WTC11 (cell line): ENCODE measurements at regions not wholly inside any gene's neighbourhood (a gene's known extent, or its start where the extent isn't known, plus 50 kb on each side); places are given as distances from the start of the nearest gene placed in this dataset.

Experiments
- ATAC-seq: fragments of 200-7000 bp; cut with Tn5 transposase; 2 replicates; pipeline ENCODE4 v1.10.0; 2021; ENCODE audit warnings: mild to moderate bottlenecking, moderate library complexity
- CTCF ChIA-PET: fragments of 300-600 bp; sonication (Branson Sonifier 250); formaldehyde crosslinking; loops from one replicate; lab custom pipeline; 2021; ENCODE audit warnings: antibody characterized with exemption; lab: Charles Lee
- POLR2A ChIA-PET: fragments of 350-600 bp; sonication (Branson Sonifier 250); formaldehyde crosslinking; loops from one replicate; lab custom pipeline; 2021; ENCODE audit warnings: antibody characterized with exemption; lab: Charles Lee
- DNase-seq: peaks from one replicate; pipeline ENCODE4 v3.0.0; 2021; ENCODE audit warnings: low spot score
- H3K27ac Mint-ChIP-seq: 2 replicates; pipeline ENCODE4 v1.8.0; 2021; ENCODE audit warnings: mixed read lengths
- H3K27me3 Mint-ChIP-seq: 2 replicates; pipeline ENCODE4 v1.8.0; 2021; ENCODE audit warnings: low read depth, mild to moderate bottlenecking, moderate library complexity, mixed read lengths
- H3K36me3 Mint-ChIP-seq: 2 replicates; pipeline ENCODE4 v1.8.0; 2021; ENCODE audit warnings: mixed read lengths
- H3K4me1 Mint-ChIP-seq: 2 replicates; pipeline ENCODE4 v1.8.0; 2022; ENCODE audit warnings: mixed read lengths
- H3K4me3 Mint-ChIP-seq: 2 replicates; pipeline ENCODE4 v1.8.0; 2021; ENCODE audit warnings: mild to moderate bottlenecking, moderate library complexity, mixed read lengths
- H3K9me3 Mint-ChIP-seq: 2 replicates; pipeline ENCODE4 v1.8.0; 2021; ENCODE audit warnings: mixed read lengths
- CBFB ChIP-seq: sonication (generic); formaldehyde crosslinking; IDR thresholded peaks from 2 replicates; pipeline ENCODE4 v1.8.1; 2022; ENCODE audit warnings: mild to moderate bottlenecking, low read depth, missing genetic modification reagents
- CREM ChIP-seq: sonication (generic); formaldehyde crosslinking; IDR thresholded peaks from 2 replicates; pipeline ENCODE4 v1.8.1; 2022; ENCODE audit warnings: mild to moderate bottlenecking, missing genetic modification reagents, moderate library complexity
- E2F5 ChIP-seq: sonication (generic); formaldehyde crosslinking; IDR thresholded peaks from 2 replicates; pipeline ENCODE4 v1.8.1; 2022; ENCODE audit warnings: mild to moderate bottlenecking, moderate library complexity, missing genetic modification reagents
- ESRRA ChIP-seq: sonication (generic); formaldehyde crosslinking; IDR thresholded peaks from 2 replicates; pipeline ENCODE4 v1.8.1; 2022; ENCODE audit warnings: mild to moderate bottlenecking, missing genetic modification reagents, borderline replicate concordance
- ETV6 ChIP-seq: sonication (generic); formaldehyde crosslinking; IDR thresholded peaks from 2 replicates; pipeline ENCODE4 v1.8.1; 2022; ENCODE audit warnings: mild to moderate bottlenecking, missing genetic modification reagents
- FOXP1 ChIP-seq: sonication (generic); formaldehyde crosslinking; IDR thresholded peaks from 2 replicates; pipeline ENCODE4 v1.8.0; 2022; ENCODE audit warnings: missing genetic modification reagents, mild to moderate bottlenecking, moderate library complexity, borderline replicate concordance
- GRHL2 ChIP-seq: fragments of 250-450 bp; sonication (Bioruptor Pico); IDR thresholded peaks from 2 replicates; pipeline ENCODE4 v1.8.0; 2022; ENCODE audit warnings: mild to moderate bottlenecking, moderate library complexity; ENCODE audit not compliant: insufficient replicate concordance, severe bottlenecking
- HMGA2 ChIP-seq: fragments of 250-450 bp; sonication (Bioruptor Pico); IDR thresholded peaks from 2 replicates; pipeline ENCODE4 v1.4.0; 2021; ENCODE audit warnings: mild to moderate bottlenecking, moderate library complexity
- NFE2L1 ChIP-seq: sonication (generic); formaldehyde crosslinking; IDR thresholded peaks from 2 replicates; pipeline ENCODE4 v1.8.1; 2023; ENCODE audit warnings: missing genetic modification reagents
- PRRX2 ChIP-seq: fragments of 250-450 bp; sonication (Bioruptor Pico); IDR thresholded peaks from 2 replicates; pipeline ENCODE4 v1.8.0; 2021; ENCODE audit warnings: mild to moderate bottlenecking
- RORB ChIP-seq: fragments of 250-450 bp; sonication (Bioruptor Pico); IDR thresholded peaks from 2 replicates; pipeline ENCODE4 v1.9.0; 2021; ENCODE audit warnings: mild to moderate bottlenecking
- SOX15 ChIP-seq: fragments of 250-450 bp; sonication (Bioruptor Pico); IDR thresholded peaks from 2 replicates; pipeline ENCODE4 v1.9.0; 2021; ENCODE audit warnings: mild to moderate bottlenecking
- SP1 ChIP-seq: sonication (generic); formaldehyde crosslinking; conservative IDR thresholded peaks from 2 replicates; pipeline ENCODE4 v1.8.1; 2022; ENCODE audit warnings: missing genetic modification reagents
- STAT6 ChIP-seq: sonication (generic); formaldehyde crosslinking; conservative IDR thresholded peaks from 2 replicates; pipeline ENCODE4 v1.8.1; 2023; ENCODE audit warnings: mild to moderate bottlenecking, low read depth, missing genetic modification reagents, moderate library complexity
- USF2 ChIP-seq: sonication (generic); formaldehyde crosslinking; IDR thresholded peaks from 2 replicates; pipeline ENCODE4 v1.8.1; 2023; ENCODE audit warnings: mild to moderate bottlenecking, missing genetic modification reagents, moderate library complexity
- ZMAT4 ChIP-seq: fragments of 250-450 bp; sonication (Bioruptor Pico); IDR thresholded peaks from 2 replicates; pipeline ENCODE4 v1.9.0; 2021; ENCODE audit warnings: mild to moderate bottlenecking
- ZNF219 ChIP-seq: sonication (generic); formaldehyde crosslinking; IDR thresholded peaks from 2 replicates; pipeline ENCODE4 v1.8.0; 2023; ENCODE audit warnings: missing genetic modification reagents, mild to moderate bottlenecking, borderline replicate concordance
- ZNF396 ChIP-seq: fragments of 250-450 bp; sonication (Bioruptor Pico); IDR thresholded peaks from 2 replicates; pipeline ENCODE4 v1.8.0; 2021; ENCODE audit warnings: mild to moderate bottlenecking, moderate library complexity, borderline replicate concordance
- ZNF425 ChIP-seq: fragments of 250-450 bp; sonication (Bioruptor Pico); conservative IDR thresholded peaks from 2 replicates; pipeline ENCODE4 v1.9.0; 2021; ENCODE audit warnings: mild to moderate bottlenecking
- ZNF512 ChIP-seq: sonication (generic); formaldehyde crosslinking; IDR thresholded peaks from 2 replicates; pipeline ENCODE4 v1.8.1; 2022; ENCODE audit warnings: missing genetic modification reagents, borderline replicate concordance

- H3K27me3 Mint-ChIP-seq, result peaks cover 2% of the 10 kb centered on the region; the same call in 1 of the 2 replicates
- H3K4me3 Mint-ChIP-seq, result no peak overlapping the region
- H3K27ac Mint-ChIP-seq, result no peak overlapping the region
- DNase-seq, result no peak
- peaks cover 74% of the 10 kb centered on the region for H3K9me3 Mint-ChIP-seq
- no peaks in the 10 kb centered on the region for H3K4me1 Mint-ChIP-seq
- ChIA-PET CTCF (no interaction called here), POLR2A (no interaction called here)
- no peak for ATAC-seq
- TF ChIP-seq ZNF512 (no peak), CBFB (CRISPR knock-in tag) (no peak), CREM (CRISPR knock-in tag) (no peak), SOX15 (no peak)
- peaks cover 74% of the 10 kb centered on the region for H3K36me3 Mint-ChIP-seq
Measured at GRCh38 chr1:4336507-4336906, 317.9 kb upstream of the AJAP1 start.

- Mint-ChIP-seq H3K27ac (no peak overlapping the region), H3K4me3 (no peak overlapping the region), H3K27me3 (peaks cover 9% of the 10 kb centered on the region; the same call in 1 of the 2 replicates), H3K36me3 (peaks cover 76% of the 10 kb centered on the region), H3K9me3 (peaks cover 73% of the 10 kb centered on the region), H3K4me1 (no peaks in the 10 kb centered on the region)
- no peak for ATAC-seq
- no peak for DNase-seq
- CTCF ChIA-PET, result no interaction called here
- POLR2A ChIA-PET, result no interaction called here
- no peak for TF ChIP-seq ZMAT4 (CRISPR knock-in tag)
- no peak for TF ChIP-seq ZNF219 (CRISPR knock-in tag)
- no peak for TF ChIP-seq ETV6
- TF ChIP-seq ESRRA, result no peak
- TF ChIP-seq GRHL2 (CRISPR knock-in tag), result no peak
- no peak for TF ChIP-seq HMGA2 (CRISPR knock-in tag)
- TF ChIP-seq SP1, result no peak
- no peak for TF ChIP-seq PRRX2 (CRISPR knock-in tag)
- TF ChIP-seq E2F5 (CRISPR knock-in tag), result no peak
- no peak for TF ChIP-seq NFE2L1
- no peak for TF ChIP-seq ZNF425
- TF ChIP-seq STAT6 (CRISPR knock-in tag), result no peak
- TF ChIP-seq USF2, result no peak
- no peak for TF ChIP-seq ZNF396 (CRISPR knock-in tag)
- no peak for TF ChIP-seq FOXP1 (CRISPR knock-in tag)
- TF ChIP-seq RORB (CRISPR knock-in tag), result no peak
Measured at GRCh38 chr1:4341421-4341820, 313.0 kb upstream of the AJAP1 start.
